Kidney tubule cell (primary cell): ENCODE measurements at regions not wholly inside any gene's neighbourhood (a gene's known extent, or its start where the extent isn't known, plus 50 kb on each side); places are given as distances from the start of the nearest gene placed in this dataset.
A peak's percentile ranks its signal among the peaks of the same experiment; 100 is the strongest.

Experiments used
- DNase-seq: peaks from one replicate; pipeline ENCODE4 v3.0.0-alpha.2; 2018; ENCODE audit warnings: low spot score

GRCh38 chr6:113669606-113670005 lies 187.5 kb upstream of the MARCKS start:
- no peak for DNase-seq

GRCh38 chr6:113671421-113671820 lies 185.7 kb upstream of the MARCKS start:
- DNase-seq = no peak

GRCh38 chr6:113672491-113673149 lies 184.5 kb upstream of the MARCKS start:
- DNase-seq = no peak

- DNase-seq = no peak
These were observed 183.1 kb upstream of the MARCKS start for GRCh38 chr6:113674075-113674474.

GRCh38 chr6:113676057-113676456 lies 181.1 kb upstream of the MARCKS start:
- DNase-seq = no peak

- DNase-seq = no peak
These were observed 180.2 kb upstream of the MARCKS start for GRCh38 chr6:113676968-113677367.

DNA sequence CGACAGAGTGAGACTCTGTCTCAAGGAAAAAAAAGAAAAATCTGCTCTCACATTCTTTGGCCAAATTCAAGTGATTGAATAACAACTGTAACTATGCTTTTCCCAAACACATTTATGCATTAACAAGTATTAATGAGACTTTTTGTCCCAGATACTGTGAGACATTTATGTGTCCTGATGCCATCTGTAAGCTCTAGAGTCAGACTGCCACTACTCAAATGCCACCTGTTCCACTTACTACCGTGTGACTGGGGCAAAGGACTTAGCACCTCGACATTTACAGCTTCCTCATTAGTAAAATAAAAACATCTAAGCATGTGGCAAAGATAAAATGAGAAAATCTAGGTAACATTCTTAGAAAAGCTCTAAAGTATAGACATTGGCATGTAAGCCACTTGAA lies 178.1 kb upstream of the MARCKS start:
- no peak for DNase-seq

GRCh38 chr6:113680301-113680700 lies 176.8 kb upstream of the MARCKS start:
- no peak for DNase-seq

DNA sequence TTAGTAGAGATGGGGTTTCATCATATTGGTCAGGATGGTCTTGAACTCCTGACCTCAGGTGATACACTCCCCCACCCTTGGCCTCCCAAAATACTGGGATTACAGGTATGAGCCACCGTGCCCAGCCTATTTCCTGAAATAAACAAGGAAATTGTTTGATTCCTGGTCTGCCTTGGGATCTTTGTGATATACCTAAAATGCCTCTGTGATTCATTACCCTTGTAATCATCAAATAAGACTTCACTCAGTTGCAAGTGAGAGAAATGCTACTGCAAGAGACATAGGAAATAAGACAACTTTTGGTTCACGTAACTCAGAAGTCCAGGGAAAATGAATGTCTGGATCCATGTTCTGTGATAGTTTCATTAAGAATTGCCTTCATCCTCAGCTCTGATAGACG lies 173.2 kb upstream of the MARCKS start:
- no peak for DNase-seq

GRCh38 chr6:113684382-113684901 lies 172.7 kb upstream of the MARCKS start:
- DNase-seq = peak; percentile 80

GRCh38 chr6:113686049-113686448 lies 171.1 kb upstream of the MARCKS start:
- DNase-seq = no peak

GRCh38 chr6:113689620-113690019 lies 167.5 kb upstream of the MARCKS start:
- peak; percentile 66 for DNase-seq

DNA sequence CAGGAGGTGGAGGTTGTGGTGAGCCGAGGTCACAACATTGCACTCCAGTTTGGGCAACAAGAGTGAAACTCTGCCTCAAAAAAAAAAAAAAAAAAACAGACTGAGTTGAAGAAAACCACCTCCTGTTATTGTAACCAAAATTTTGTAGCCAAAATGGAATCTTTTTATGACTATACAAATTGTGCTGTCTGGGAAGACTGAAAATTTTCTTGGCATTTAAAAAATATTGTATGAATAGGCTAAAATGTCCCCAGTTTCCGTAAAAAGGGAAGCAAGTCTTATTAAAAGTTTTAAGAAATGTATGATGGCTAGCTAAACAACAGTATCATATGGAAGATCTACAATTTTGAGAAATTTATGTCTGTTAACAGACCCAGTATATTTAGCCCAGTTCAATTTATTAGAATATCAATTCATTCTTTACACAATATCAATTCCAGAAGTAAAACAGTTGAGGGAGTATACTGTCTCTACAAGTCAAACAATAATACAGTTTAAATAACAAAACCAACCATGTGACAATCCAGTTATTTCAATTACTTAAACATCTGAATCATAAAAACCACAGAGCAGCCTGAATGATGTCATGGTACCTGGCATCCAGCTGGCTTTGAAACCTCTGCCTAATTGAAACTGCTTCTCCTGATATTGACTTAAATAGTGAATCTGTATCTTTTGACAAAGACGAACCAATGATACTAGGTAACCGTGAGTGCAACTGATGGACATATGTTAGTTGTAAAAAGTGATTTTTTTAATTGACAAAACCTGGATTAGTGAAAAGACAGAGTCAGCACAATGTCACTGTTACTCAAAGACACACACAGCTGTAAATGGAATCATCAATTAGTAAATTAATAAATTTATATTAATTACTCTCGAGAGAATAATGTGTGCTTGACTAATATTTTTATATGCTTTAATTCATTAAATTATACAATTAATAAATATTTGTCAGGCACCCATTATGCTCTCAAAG lies 166.6 kb upstream of the MARCKS start:
- DNase-seq = peak; percentile 91

DNA sequence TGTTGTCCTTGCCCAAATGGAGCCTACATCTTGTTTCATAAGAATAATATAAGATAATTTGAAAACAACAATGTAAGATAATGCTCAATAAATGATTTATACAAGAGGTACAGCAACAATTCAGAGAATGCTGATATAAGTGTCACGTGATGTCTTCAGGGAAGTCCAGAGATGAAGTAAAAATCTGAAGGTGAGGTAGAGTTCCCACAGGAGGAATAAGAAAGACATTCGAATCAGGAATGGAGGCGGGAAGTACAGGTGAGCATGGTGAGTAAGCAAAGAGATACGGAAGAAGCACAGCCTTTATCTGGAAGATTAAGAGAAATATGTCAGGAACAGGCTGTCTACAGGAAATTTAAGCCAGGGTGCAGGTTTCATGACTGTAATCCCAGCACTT lies 165.9 kb upstream of the MARCKS start:
- peak; percentile 47 for DNase-seq

DNA sequence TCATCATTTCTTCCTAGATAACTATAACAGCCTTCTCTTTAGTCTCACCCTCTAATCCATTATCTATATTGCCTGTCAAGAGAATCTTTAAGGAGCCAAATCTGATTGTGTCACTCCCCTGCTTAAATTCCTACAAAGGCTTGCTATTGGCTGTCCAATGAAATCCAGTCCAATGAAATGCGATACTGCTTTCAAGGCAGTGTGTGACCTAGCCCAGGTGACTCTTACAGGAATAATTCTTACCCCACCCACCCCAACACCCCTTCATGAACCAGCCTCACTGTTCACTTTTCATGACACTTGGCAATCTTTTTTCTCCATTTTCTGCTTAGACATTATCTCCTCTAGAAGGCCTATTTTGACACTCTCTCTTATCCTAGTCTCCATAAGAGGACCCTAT lies 163.3 kb upstream of the MARCKS start:
- DNase-seq = no peak

DNA sequence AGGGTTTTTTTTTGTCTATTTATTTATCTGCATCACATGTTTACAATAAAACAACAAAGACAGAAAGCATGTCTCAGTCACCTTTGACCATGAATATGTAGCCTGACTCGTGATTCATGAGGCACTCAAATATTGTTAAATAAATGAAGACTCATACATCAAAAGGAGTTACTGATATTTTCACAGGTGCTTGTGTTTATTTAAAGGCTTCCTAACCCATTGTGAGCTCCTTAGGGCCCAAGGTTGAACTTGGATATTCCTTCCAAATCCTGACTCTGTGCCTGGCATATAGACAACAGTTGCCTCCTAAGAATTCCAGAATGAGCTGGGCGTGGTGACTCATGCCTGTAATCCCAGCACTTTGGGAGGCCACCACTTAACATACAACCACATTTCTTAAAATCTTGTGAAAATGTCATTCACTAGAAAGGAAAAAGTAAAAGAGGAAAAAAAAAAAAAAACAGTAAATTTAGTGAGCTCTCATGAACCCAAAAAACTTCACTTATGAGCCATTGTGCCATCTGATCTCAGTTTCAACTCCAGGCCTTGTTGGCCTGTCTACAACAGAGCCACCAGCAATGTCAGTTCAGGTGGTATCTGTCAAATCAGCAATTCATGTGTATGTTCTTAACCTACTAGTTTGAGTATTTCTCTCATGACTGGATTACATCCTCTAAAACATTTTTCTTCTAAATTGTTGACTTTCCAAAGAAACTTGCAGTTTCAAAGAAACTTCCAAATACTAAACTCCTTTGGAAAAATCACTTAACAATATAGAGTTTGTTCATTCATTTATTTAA lies 162.7 kb upstream of the MARCKS start:
- DNase-seq = peak; percentile 41

GRCh38 chr6:113695516-113695915 lies 161.6 kb upstream of the MARCKS start:
- no peak for DNase-seq

- no peak for DNase-seq
These were observed 160.2 kb upstream of the MARCKS start for GRCh38 chr6:113696960-113697359.

- peak; percentile 79 for DNase-seq
These were observed 159.3 kb upstream of the MARCKS start for GRCh38 chr6:113697632-113698410.

- DNase-seq = no peak
These were observed 157.9 kb upstream of the MARCKS start for GRCh38 chr6:113699239-113699638.

DNA sequence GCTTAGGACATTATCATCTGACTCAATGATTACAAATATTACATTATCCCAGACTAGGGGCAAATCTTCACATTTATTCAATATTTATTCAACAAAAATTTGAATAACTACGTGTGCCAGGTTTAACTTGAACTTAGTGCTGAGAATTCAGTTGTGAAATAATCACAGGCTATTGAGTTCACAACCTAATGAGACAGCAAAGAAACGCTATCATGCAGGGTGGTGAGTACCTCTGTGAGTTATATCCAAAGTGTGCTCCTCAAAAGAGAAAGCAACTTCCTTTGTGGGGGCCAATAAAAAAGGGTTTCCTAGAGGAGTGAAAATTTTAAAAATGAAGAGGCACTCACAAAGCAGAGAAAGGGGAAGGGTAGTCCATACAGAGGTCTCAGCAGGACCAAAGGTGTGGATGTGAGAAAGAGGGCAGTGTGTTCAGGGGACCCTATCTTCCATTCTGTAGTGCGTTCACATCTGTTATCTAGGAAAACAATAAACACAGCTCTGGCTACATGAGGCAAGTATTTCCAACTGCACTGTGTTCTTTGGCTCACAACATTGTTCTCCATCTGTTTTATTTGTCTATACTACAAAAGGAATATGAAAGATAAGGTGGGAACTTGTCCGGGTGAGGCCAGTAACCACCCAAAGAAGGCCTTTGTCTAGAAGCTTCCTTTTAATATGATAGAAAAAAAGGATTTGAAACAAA lies 155.4 kb upstream of the MARCKS start:
- no peak for DNase-seq
